ENCODE measurements at regions not wholly inside any gene's neighbourhood (a gene's known extent, or its start where the extent isn't known, plus 50 kb on each side); places are given as distances from the start of the nearest gene placed in this dataset.

GRCh38 chr4:27187786-27188185 is 327.1 kb downstream of the STIM2 start:
- TF ChIP-seq CTCF (IDR thresholded peaks at IDR 0.05) (no peak), POLR2A (IDR thresholded peaks at IDR 0.05) (no peak)

Data from lower leg skin (tissue), 3 donors.